NOMO-1 treated with dmso at 0.1 percent for 144 hours (cell line): ENCODE measurements at regions not wholly inside any gene's neighbourhood (a gene's known extent, or its start where the extent isn't known, plus 50 kb on each side); places are given as distances from the start of the nearest gene placed in this dataset.
"Not testable (repeated sequence)": the region's sequence is repeated elsewhere in the genome, so short reads cannot be mapped to it uniquely, and the experiment has no call there.

Experiments used
- DNase-seq: peaks from one replicate; lab custom pipeline; 2025; ENCODE audit not compliant: unreplicated experiment; lab: John Stamatoyannopoulos, UW

DNA sequence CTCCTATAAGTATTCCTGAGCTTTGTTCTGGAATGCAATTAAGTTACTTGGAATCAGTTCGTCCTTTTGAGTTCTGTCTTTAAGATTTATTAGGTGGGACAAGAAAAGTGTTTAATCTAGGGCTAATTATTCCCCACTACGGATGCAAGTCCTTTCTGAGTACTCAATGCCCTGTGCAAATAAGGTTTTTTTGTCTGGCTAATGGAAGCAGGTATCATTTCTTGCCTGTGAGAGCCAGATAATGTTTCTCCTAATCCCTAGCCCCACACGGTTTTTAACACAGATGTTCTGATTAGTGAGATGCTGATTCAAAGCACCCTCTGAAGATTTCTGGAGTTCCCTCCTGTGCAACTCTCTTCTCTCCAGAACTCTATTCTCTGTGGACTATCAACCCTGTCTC, 296.6 kb upstream of the PRICKLE1 start:
- DNase-seq = no peak

DNA sequence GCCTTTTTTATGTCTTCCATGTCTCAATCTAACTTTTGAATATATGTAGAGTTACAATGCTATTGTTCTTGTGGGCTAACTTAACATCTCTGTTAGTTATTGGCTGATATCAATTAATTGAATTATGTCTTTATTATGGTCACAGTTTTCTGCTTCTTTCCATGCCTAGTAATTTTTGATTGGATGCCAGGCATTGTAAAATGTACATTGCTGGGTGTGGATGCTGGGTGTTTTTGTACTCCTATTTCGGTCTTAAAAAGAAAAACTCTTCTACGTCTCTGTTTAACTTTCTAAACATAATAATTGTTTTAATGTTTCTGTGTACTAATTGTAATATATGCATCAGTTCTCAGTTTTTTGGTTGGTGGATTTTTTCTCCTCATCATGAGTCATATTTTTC, 296.1 kb upstream of the PRICKLE1 start:
- no peak for DNase-seq

DNA sequence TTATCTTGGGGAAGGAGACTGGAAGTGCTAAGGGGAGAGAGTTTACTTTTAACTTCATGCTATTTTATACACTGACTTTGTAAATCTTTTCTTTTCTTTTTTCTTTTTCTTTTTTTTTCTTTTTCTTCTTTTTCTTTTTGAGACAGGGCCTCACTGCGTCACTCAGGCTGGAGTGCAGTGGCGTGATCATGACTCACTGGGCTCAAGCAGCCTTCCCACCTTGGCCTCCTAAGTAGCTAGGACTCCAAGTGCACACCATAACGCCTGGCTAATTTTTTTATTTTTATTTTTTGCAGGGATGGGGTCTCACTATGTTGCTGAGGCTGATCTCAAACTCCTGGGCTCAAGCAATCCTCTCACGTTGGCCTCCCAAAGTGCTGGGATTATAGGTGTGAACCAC, 294.6 kb upstream of the PRICKLE1 start:
- no peak for DNase-seq

DNA sequence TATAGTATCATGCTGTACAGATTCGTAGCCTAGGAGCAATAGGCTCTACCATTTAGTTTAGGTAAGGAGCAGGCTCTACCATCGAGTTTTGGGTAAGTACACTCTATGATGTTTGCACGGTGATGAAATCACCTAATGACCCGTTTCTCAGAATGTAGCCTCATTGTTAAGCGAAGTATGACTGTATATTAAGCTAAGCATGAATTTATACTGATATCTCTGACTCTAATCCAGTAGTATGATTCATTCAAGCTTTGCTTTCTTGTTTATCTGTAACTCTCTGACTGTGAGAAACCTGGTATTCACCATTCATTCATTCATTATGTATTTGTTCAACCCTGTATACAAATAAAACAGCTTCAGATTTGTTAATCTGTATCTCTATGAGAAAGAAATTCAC, 283.9 kb upstream of the PRICKLE1 start:
- DNase-seq = no peak

DNA sequence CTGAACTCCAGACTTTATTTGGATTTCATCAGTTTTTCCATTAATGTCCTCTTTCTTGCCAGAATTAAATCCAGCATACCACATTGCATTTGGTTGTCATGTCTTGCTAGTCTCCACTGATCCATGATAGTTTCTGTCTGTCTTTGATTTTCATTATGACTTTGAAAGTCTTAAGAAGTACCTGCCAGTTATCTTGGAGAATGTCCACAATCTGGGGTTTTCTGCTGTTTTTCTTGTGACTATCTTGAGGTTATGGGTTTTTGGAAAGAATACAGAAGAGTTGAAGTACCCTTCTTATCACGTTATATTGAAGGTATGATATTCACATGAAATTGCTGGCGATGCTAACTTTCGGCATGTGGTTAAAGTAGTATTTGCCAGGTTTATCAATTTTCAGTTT, 282.3 kb upstream of the PRICKLE1 start:
- no peak for DNase-seq

DNA sequence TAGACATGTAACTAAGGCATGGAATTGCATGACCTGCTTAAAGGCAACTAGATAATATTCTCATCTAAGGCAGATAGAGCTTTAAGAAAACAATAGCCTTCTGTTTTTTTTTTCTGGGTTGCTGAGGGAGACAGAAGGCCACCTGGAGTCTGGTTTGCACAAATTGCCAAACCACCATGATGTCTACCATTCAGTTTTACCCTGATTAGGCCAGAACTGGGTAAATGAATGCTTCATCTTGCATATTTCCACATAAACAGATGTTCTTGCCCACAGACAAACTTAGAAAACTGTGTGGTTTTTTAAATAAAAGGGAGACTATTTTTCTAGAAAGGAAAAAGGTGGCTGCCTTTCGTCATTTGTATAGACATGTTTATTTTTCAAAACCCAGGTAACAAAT, 278.7 kb upstream of the PRICKLE1 start:
- no peak for DNase-seq

DNA sequence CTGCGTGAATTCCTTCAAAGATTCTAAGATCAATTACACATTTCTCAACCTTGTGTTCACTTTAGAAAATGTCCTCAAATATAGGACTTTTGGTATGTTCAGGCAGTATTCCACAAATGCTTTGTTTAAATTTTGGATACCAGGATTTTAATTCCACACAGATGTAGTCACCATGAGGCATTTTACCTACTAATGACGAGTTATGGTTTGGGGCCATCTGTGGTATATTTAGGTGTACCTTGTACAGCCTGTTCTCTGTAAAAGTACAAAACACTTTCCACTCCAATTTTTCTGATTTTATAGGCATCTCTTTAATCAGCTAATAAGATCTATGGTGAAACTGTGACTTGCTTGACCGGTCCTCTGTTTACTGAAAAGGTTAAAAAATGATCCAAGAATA, 275.7 kb upstream of the PRICKLE1 start:
- DNase-seq = no peak

DNA sequence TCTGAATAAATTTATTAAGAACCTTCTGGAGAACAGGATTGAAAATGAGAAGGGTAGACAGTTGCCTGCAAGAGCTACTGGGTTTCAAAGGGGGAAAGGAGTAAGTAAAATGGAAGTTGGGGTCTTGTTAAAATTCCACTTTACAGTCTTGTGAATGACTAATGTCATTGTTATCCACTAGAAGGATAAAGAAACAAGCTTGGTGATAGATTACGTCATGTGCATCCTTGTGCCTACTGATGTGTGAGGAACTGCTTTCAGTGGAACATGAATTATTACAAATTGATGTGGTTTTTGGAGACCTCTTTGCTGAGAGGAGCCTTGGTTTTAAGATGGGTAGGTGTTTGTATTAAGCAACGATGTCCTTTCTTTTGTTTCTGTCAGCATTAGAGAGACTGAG, 272.5 kb upstream of the PRICKLE1 start:
- no peak for DNase-seq

DNA sequence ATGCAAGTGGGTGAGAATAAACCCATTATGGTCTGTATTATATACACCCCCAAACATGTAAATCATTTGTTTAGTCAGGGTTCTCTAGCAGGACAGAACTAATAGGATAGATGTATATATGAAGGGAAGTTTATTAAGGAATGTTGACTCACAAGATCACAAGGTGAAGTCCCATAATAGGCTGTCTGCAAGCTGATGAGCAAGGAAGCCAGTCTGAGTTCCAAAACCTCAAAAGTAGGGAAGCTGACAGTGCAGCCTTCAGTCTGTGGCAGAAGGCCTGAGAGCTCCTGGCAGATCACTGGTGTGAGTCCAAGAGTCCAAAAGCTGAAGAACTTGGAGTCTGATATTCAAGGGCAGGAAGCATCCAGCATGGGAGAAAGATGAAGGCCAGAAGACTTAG, 270.8 kb upstream of the PRICKLE1 start:
- DNase-seq = not testable (repeated sequence)

DNA sequence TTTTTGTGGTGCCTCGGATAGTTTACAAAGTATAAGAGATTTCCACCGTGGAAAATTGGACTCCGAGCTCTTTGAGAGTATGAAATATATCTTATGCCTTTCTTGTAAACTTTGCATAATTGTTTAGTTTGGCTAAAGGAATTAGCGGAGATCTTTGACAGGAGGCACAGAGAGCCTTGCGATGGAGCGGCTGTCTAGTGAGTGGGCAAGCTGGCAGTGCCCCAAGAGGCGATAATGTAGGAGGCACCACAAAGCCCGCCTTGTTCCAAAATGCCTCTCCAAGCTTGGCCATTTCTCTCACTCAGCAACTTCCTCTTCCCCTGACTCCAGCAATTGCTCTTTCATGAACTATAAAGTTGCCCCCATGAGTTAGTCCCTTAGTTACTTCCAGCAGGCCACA, 270.1 kb upstream of the PRICKLE1 start:
- no peak for DNase-seq

DNA sequence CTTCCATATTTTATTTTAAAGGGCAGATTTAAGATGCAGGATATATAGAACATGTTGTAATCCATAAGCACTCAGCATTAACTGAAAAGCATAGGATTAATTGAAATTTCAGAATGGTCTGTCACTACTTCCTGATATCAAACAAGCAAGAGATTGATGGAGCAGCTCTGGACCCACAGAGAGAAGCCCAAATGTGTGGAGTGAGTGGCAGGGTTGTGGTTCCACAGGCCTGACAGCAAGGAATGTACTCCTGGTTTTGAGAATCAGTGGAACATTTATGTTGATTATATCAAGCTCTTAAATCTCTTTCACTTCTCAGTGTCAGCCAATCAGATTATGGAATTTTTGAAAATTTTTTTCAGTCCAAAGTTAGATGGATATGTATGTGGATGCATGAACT, 267.6 kb upstream of the PRICKLE1 start:
- no peak for DNase-seq

DNA sequence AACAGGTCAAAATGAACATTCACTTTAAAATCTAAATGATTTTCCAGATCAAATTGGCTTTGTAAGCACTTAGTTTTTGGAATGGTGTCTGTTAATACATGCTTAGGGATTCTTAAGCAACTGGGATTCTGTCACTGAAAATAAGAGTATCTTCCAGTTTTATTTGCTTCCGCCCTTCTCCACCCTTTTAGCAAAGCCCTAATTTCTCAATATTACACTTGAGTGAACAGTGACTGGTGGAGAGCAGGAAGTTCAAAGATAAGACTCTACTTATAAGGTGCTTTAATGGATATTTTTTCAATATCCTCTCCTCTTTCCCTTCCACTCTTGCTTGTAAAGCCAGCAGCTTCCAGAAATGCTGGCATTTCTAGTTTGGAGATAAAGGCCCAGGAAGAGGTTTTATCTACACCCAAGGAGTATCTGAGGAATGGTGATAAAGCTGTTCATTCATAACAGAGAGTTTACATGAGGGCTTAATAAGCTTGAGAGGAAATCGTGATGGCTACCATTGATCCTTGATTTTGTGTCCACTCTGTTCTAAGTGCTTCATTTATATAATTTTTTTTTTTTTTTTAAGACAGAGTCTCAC, 265.9 kb upstream of the PRICKLE1 start:
- no peak for DNase-seq

DNA sequence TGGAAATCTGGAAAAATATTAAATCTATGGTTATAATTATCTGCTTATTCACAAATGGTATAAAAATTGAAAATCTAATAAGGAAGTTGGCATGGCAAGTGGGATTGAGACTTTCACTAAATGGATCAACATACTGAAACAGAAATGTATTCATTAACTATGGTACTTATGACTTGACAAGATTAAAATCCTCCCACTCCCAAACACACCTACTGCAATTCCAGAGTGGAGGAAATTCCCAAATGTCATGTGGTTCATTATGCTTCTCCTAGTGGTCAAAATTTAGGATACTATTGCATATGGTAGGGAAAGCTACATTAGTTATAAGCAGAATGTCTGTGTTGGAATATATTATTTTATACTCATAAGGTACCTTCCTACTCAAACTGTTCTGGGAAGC, 265.3 kb upstream of the PRICKLE1 start:
- DNase-seq = no peak

DNA sequence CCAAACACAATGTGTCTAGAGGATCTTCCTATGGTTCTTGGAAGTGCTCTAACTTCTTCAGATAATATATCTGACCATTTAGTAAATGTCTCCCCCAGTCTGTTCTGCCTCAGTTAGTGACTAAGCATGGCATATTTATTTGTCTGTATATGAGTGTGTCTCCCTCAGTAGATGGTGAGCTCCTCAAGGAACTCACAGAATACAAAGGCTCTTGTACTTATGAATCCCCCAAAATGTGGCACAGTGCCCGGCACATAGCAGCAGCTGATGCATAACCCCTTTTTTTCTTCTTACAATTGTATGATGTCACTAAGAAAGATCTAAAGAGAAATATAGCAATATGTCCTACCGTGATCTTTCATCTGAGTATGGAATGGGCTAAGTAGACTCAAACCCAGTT, 264.7 kb upstream of the PRICKLE1 start:
- no peak for DNase-seq

DNA sequence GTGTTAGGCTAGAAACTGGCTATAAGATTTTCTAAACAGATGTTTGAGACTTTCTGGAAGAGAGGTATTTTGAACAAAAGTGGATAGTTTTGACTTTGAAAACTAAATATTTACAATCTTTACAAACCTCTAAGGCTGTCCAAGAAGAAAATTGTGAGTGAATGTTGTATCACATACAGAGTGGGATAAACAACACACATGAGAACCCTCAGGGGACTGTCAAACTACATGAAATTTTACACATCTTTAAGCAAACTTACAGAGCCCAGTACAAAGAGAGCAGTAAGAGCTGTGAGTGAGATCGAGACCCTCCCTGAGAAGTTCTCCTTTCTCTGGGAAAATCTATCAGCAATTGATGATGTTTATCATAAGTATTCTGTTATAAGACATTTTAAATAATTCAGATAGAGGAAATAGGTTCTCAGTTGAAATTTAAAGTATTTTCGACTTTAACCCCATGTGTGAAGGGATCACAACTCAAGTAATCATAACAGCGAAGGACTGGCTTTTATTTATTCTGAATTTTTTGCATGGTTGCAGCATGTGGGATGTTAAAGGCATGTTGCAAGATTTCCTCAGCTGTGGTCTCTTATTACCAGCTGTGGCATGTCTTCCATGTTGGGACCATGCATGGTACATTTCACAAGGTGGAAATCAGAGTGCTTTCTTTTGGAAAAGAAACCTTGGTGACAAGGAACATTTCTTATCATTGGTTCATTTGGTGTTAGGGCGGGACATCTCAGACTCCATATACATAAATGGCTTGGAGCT, 264.0 kb upstream of the PRICKLE1 start:
- no peak for DNase-seq

DNA sequence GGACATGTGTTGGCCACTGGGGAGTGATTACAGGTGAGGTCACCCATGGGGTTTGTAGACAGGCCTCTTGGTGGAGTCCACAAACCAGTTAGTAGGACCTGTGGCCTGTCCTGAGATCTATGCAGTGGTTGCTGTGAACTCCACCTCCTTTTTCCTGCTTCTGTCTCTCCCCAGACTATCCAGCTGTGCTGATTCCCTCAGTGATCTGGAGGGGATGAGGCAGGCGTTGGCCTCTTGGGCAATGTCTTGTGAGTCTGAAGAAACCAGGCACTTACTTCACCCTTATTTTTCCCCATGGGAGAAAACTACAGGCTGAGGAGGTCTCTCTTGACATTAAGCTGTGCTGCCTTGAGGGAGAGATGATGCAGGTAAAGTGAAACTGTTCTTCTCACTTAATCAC, 257.2 kb upstream of the PRICKLE1 start:
- no peak for DNase-seq

DNA sequence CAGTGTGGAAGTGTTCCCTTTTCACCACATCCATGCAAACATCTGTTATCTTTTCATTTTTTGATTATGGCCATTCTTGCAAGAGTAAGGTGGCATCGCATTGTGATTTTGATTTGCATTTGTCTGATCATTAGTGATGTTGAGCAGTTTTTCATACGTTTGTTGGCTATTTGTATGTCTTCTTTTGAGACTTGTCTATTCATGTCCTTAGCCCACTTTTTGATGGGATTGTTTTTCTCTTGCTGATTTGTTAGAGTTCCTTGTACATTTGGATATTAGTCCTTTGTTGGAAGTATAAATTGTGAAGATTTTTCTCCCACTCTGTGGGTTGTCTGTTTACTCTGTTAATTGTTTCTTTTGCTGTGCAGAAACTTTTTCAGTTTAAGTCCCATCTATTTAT, 244.5 kb upstream of the PRICKLE1 start:
- no peak for DNase-seq

DNA sequence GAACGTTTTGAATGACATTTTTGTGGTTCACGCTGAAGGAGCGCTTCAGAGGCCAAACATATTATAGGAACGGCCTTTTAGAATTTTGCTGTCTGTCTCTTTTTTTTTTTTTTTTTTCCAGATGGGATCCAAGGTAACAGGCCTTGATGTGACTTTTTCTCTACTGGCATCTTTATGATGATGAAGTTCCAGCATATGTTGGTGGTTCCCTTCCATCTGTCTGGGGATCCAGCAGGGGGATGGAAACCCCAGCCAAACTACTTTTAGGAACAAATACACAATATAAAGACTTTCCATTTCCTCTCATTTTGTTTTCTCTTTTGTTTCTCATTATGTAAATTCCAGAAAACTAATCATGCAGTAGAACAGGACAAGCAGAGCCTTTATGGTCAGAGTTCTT, 239.3 kb upstream of the PRICKLE1 start:
- no peak for DNase-seq

DNA sequence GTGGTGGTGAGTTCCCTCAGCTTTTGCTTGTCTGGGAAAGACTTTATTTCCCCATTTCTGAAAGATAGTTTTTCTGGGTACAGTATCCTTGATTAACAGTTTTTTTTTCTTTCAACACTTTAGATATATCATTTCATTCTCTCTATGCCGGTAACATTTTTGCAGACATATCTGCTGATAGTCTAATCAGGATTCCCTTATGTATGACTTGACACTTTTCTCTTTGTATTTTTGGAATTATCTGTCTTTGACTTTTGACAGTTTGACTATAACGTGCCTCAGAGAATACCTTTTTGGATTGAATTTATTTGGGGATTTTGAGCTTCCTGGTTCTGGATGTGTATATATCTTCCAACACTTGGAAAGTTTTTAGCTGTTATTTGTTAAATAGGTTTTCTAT, 234.8 kb upstream of the PRICKLE1 start:
- DNase-seq = no peak

DNA sequence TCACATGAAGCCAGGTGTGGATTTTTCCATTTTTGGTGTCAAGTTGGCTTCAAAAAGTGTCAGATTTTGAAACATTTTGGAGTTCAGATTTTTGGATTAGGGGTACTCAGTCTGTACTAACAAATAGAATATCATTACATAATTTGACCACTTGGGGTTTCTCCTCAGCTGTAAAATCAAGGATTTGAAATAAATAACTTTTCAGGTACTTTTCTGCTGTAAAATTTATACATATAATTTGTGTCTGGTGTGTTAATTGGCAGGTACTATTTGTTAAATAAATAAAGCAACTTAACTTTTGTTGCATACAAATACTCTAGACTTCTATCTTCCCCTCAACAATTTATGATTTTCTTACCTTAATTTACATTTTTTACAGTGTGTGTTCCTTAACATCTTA, 234.1 kb upstream of the PRICKLE1 start:
- no peak for DNase-seq

DNA sequence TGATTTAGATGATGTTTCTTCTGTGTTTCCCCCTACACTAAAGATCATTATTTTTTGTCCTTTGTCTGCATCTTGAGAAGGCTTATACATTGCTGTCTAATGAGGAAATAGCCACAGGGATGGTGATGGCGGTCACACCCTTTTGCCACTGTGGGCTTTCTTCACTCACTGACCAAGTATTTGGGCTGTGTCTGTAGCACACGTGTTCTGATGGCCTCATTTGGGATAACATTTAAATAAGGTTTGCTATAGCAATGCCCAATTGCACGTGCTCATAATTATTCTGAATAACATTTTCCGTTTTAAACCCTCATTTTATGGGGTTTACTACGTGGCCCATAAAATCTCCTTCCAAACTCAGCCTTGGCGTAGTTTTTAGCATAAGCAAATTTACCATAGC, 230.3 kb upstream of the PRICKLE1 start:
- no peak for DNase-seq

DNA sequence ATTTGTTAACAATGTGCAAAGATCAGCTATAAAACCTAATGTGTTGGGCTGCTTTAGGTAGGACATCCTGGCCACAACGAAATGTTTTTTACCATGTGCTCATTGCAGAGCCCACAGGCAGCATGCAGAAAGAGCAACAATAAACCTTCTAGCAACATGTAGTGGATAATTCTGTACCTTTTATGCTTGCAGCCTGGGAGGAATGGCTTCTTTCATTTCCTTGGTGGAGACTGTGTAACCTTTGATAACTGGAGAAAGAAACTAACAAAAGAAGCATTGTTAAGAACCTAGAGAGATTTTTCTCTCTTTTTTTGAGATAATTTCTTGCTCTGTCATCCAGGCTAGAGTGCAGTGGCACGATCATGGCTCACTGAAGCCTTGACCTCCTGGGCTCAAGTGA, 225.5 kb upstream of the PRICKLE1 start:
- no peak for DNase-seq

DNA sequence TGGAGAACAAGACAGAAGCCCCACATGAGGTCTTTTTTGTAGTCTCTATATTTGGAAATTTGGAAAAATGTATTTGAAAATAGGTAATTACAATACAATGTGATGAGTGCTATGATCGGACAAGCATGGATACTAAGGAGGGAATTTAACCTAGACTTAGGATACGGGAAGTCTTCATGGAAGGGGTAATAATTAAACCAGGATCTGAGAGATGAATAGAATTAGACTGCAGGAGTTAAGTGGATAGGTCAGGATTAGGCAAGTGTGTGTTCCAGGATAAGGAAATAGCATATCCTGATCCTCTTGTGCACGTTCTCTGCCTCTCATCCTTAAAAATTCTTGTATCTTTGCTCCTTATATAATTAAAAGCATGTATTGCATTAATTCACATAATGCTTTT, 223.3 kb upstream of the PRICKLE1 start:
- no peak for DNase-seq
